Body of pancreas (tissue), 4 donors: ENCODE measurements at regions not wholly inside any gene's neighbourhood (a gene's known extent, or its start where the extent isn't known, plus 50 kb on each side); places are given as distances from the start of the nearest gene placed in this dataset.
A peak's percentile ranks its signal among the peaks of the same experiment; 100 is the strongest.

ENCODE experiments used
- ATAC-seq: fragments of 150-250 bp; one replicate; pipeline ENCODE4 v1.9.1; 2016
- DNase-seq, 4 donors: peaks; one replicate each; pipeline ENCODE4 v3.0.0-alpha.2; 2019
- H3K27ac ChIP-seq, 4 donors: fragments of 200-600 bp; sonication (generic); 1 replicate in 3 of 4; 2 replicates in 1 of 4; pipeline versions ENCODE4 v1.5.1 to v1.6.1; 2016 to 2019; ENCODE audit warnings: mild to moderate bottlenecking in 1 of 4, mixed read lengths in 1 of 4, moderate library complexity in 1 of 4
- H3K27me3 ChIP-seq, 2 donors: fragments of 200-600 bp; sonication (generic); one replicate each; pipeline ENCODE4 v1.6.0; 2016; ENCODE audit warnings: mild to moderate bottlenecking in 1 of 2
- H3K36me3 ChIP-seq, 2 donors: fragments of 200-600 bp; sonication (generic); replicated peaks in 1 of 2; 2 replicates each; pipeline ENCODE4 v1.5.1; 2016; ENCODE audit warnings: low read depth in 2 of 2; ENCODE audit not compliant: insufficient read depth in 1 of 2
- H3K4me1 ChIP-seq: fragments of 200-600 bp; sonication (generic); one replicate; pipeline ENCODE4 v1.6.0; 2016
- H3K4me3 ChIP-seq, 2 donors: fragments of 200-600 bp; sonication (generic); 1 replicate in 1 of 2; 2 replicates in 1 of 2; pipeline ENCODE4 v1.5.1; 2016 to 2019
- H3K9me3 ChIP-seq, 3 donors: fragments of 200-600 bp; sonication (generic); 1 replicate in 2 of 3; 2 replicates in 1 of 3; pipeline ENCODE4 v1.5.1; 2016
- POLR2A ChIP-seq, 3 donors: fragments of 450-650 bp; IDR thresholded peaks; one replicate each; pipeline ENCODE4 v1.6.1; 2016; ENCODE audit warnings: antibody characterized with exemption in 3 of 3, mild to moderate bottlenecking in 2 of 3
- WGBS, 2 donors: methylation state at CpG; one replicate each; pipeline ENCODE4 v1.1.5; 2017; 5-methylcytosine and 5-hydroxymethylcytosine counted together
- intact Hi-C: fragments of 100-400 bp; cut with DNase I; formaldehyde crosslinking; loops from one replicate; pipeline ENCODE4 v1.15.1; 2023
- TF ChIP-seq, protein P1 (sequence below), 7 experiments: fragments of 450-650 bp in 4 of 7; fragments of 200-600 bp in 3 of 7; sonication (generic) in 3 of 7; IDR thresholded peaks; one replicate each; pipeline ENCODE4 v1.5.1; 2016 to 2019; ENCODE audit warnings: antibody characterized with exemption in 7 of 7

DNA sequence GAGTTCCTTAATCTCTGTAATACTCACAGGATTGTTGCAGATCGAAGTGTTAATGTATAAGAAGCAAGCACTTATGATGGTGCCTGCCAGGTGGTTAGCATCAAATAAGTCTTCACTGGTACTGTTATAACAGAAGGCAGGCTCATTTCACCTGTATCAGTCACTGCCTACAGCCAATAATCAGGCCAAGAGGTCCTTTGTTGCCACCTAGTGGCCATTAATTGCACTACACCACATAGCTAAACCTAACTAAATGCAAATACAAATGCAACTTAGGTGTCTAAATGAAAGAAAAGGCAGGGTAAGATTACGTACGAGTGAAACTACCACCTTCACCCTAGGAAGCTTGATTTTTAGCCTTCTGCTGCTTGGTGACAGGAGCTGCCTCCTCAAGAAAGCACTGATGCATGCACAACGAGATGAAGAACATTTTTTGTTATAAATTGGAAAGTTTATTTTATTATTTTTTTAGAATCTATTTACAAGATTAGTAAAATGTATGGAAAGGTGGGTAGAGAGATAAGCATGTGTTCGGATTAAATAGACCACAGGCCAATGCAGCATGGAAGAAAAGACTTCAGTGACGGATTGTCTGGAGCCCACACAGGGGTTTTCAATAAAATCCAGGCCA is 334.8 kb upstream of the CAMK1G start:
- Histone ChIP-seq H3K27me3 (no peaks in the 10 kb centered on the region), H3K36me3 (no peaks in the 10 kb centered on the region), H3K4me3 (no peak overlapping the region), H3K27ac (no peak overlapping the region), H3K4me1 (no peaks in the 10 kb centered on the region), H3K9me3 (no peaks in the 10 kb centered on the region)
- intact Hi-C loops, result no loop called here
- no peak for TF ChIP-seq POLR2A (IDR thresholded peaks at IDR 0.05)
- TF ChIP-seq, protein P1, sequence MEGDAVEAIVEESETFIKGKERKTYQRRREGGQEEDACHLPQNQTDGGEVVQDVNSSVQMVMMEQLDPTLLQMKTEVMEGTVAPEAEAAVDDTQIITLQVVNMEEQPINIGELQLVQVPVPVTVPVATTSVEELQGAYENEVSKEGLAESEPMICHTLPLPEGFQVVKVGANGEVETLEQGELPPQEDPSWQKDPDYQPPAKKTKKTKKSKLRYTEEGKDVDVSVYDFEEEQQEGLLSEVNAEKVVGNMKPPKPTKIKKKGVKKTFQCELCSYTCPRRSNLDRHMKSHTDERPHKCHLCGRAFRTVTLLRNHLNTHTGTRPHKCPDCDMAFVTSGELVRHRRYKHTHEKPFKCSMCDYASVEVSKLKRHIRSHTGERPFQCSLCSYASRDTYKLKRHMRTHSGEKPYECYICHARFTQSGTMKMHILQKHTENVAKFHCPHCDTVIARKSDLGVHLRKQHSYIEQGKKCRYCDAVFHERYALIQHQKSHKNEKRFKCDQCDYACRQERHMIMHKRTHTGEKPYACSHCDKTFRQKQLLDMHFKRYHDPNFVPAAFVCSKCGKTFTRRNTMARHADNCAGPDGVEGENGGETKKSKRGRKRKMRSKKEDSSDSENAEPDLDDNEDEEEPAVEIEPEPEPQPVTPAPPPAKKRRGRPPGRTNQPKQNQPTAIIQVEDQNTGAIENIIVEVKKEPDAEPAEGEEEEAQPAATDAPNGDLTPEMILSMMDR (IDR thresholded peaks at IDR 0.05), result peak; percentile 77 to 96 (median 83)
- peak; percentile 60 to 72 (median 65) for DNase-seq
- WGBS, 2 donors, result 24 to 25% methylated on average over 6 of the region's 6 CpGs
- ATAC-seq, result peak; percentile 64

DNA sequence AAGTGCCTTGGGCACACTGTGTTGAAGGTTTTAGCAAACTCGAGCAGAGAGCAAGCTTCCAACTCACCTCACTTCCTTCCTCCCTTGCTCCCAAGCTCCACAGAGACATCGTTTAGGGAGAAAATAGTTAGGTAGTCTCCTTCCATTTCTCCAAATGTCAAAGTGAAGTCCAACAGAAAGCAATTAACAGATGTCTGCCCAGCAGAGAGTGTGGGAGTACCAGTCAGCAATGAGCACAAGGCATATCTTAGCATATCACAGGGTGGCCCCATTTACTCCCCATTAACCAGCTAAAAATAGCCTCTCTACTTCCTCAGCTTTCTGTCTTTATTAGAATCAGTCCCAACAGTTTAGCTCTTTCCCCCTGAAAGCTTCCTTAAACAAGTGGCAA is 334.2 kb upstream of the CAMK1G start:
- intact Hi-C loops, result no loop called here

DNA sequence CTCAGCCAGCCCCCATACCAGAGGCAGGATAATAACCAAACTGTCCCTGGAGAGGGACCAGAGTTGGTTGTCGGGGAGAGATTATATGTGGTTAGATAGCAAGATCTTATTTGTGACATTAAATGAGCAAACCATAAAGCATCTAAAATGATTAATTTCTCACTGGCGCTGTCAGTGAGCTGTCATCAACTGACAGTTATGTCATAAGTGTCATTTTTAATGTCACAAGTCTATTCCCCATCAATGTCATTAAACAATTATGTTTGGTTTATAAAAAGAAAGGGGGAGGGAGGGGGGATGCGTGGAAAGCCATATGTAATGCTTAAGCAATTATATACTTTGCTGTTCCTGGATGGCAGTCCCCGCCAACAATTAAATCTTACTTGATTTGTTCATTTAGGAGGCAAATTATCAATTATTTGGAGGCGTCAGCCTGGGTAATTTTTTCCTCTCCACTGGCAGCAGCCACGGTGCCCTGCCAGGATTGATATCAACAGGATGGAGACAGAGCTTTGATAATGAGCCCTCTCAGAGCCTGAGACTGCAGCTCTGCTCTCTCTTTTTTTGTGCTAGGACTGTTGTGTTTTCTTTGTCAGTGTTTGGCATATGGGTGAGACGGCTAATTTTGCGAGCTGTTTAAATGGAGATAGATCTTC is 333.6 kb upstream of the CAMK1G start:
- DNase-seq (no peak), ATAC-seq (no peak)
- TF ChIP-seq, protein P1 (IDR thresholded peaks at IDR 0.05), result no peak
- no peak for TF ChIP-seq POLR2A (IDR thresholded peaks at IDR 0.05)
- WGBS, 2 donors, result 38 to 45% methylated on average over 8 of the region's 8 CpGs
- no peak overlapping the region for H3K27ac ChIP-seq
- no peaks in the 10 kb centered on the region for H3K36me3 ChIP-seq
- no peak overlapping the region for H3K4me3 ChIP-seq
- intact Hi-C loops, result no loop called here
- no peaks in the 10 kb centered on the region for H3K9me3 ChIP-seq
- no peaks in the 10 kb centered on the region for H3K27me3 ChIP-seq
- H3K4me1 ChIP-seq, result no peaks in the 10 kb centered on the region

More for the DNA sequence above, 334.2 kb upstream of the CAMK1G start:
- ATAC-seq (no peak), DNase-seq (no peak)
- Histone ChIP-seq H3K4me1 (no peaks in the 10 kb centered on the region), H3K27me3 (no peaks in the 10 kb centered on the region), H3K9me3 (no peaks in the 10 kb centered on the region), H3K36me3 (no peaks in the 10 kb centered on the region), H3K27ac (no peak overlapping the region), H3K4me3 (no peak overlapping the region)
- TF ChIP-seq POLR2A (IDR thresholded peaks at IDR 0.05), result no peak
- TF ChIP-seq, protein P1 (IDR thresholded peaks at IDR 0.05), result no peak
- WGBS, 2 donors, result 10 to 22% methylated on average over 2 of the region's 2 CpGs

DNA sequence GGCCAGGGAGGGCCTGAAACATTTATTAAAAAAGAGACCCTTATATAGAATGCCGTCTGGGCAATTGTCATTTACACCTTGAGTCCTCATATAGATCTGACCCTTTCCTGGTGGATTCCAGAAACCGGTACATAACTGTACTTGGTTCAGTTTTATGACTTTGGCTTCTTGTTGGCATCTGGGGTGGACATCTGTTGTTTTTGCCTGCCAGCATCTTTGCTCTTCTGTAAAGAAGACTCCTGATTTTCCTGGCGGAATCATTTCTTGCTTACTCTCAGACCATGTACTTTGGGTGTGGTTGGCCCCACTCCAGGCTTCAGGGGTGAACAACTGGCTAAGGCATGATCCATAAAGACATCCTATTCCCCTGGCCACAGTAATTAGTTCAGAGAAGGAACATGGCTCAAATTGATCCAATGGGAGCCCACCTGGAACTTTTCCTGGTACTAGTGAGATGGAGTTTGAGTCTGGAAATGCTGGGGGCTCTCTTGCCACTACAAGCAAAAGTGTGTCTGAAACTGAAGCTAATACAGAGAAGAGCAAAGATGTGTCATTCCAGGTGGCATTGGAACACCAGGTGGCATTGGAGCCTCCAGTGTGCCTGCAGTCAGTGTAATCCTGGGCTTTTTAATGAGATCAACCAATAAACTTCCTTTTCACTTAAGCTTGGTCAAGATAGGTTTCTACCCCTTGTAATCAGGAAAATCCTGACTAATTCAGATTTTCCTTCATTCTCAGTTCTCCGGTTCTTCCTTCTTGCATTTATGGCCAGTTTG is 332.5 kb upstream of the CAMK1G start:
- no peak overlapping the region for H3K27ac ChIP-seq
- H3K4me1 ChIP-seq, result no peaks in the 10 kb centered on the region
- no peak overlapping the region for H3K4me3 ChIP-seq
- ATAC-seq (no peak), DNase-seq (no peak)
- TF ChIP-seq POLR2A (IDR thresholded peaks at IDR 0.05), result no peak
- TF ChIP-seq, protein P1 (IDR thresholded peaks at IDR 0.05), result no peak
- intact Hi-C loops, result no loop called here
- H3K9me3 ChIP-seq, result no peaks in the 10 kb centered on the region
- H3K36me3 ChIP-seq, result no peaks in the 10 kb centered on the region
- WGBS, 2 donors, result 78 to 83% methylated on average over 4 of the region's 4 CpGs
- H3K27me3 ChIP-seq, result no peaks in the 10 kb centered on the region
